ENCODE measurements at regions not wholly inside any gene's neighbourhood (a gene's known extent, or its start where the extent isn't known, plus 50 kb on each side); places are given as distances from the start of the nearest gene placed in this dataset.

GRCh38 chr2:18423636-18424035 is 136.8 kb downstream of the RDH14 start (continued):
- TF ChIP-seq RARB (CRISPR knock-in tag; IDR thresholded peaks at IDR 0.05) (no peak), SNAI2 (CRISPR knock-in tag; IDR thresholded peaks at IDR 0.05) (no peak), PATZ1 (CRISPR knock-in tag; IDR thresholded peaks at IDR 0.05; ENCODE audit: borderline replicate concordance) (no peak), ARNTL (CRISPR knock-in tag; IDR thresholded peaks at IDR 0.05; ENCODE audit: borderline replicate concordance, low read depth) (no peak), ZC3H10 (CRISPR knock-in tag; IDR thresholded peaks at IDR 0.05) (no peak), GLIS3 (CRISPR knock-in tag; IDR thresholded peaks at IDR 0.05) (no peak), OSR1 (CRISPR knock-in tag; IDR thresholded peaks at IDR 0.05) (no peak), ZFP3 (CRISPR knock-in tag; IDR thresholded peaks at IDR 0.05) (no peak), ZNF70 (CRISPR knock-in tag; IDR thresholded peaks at IDR 0.05) (no peak), TOX (CRISPR knock-in tag; IDR thresholded peaks at IDR 0.05; ENCODE audit: borderline replicate concordance) (no peak), CSRNP3 (CRISPR knock-in tag; IDR thresholded peaks at IDR 0.05) (no peak)

- TF ChIP-seq ISL1 (CRISPR knock-in tag; IDR thresholded peaks at IDR 0.05) (no peak), TCF4 (CRISPR knock-in tag; IDR thresholded peaks at IDR 0.05; ENCODE audit: borderline replicate concordance) (no peak), ZC3H10 (CRISPR knock-in tag; IDR thresholded peaks at IDR 0.05) (no peak), PPARA (CRISPR knock-in tag; IDR thresholded peaks at IDR 0.05; ENCODE audit: borderline replicate concordance) (no peak), ZNF565 (CRISPR knock-in tag; conservative IDR thresholded peaks at IDR 0.05; ENCODE audit: low read depth) (no peak)
- peak; percentile 44 for ATAC-seq
Measured at GRCh38 chr2:18422432-18423165, 137.9 kb downstream of the RDH14 start.

DNA sequence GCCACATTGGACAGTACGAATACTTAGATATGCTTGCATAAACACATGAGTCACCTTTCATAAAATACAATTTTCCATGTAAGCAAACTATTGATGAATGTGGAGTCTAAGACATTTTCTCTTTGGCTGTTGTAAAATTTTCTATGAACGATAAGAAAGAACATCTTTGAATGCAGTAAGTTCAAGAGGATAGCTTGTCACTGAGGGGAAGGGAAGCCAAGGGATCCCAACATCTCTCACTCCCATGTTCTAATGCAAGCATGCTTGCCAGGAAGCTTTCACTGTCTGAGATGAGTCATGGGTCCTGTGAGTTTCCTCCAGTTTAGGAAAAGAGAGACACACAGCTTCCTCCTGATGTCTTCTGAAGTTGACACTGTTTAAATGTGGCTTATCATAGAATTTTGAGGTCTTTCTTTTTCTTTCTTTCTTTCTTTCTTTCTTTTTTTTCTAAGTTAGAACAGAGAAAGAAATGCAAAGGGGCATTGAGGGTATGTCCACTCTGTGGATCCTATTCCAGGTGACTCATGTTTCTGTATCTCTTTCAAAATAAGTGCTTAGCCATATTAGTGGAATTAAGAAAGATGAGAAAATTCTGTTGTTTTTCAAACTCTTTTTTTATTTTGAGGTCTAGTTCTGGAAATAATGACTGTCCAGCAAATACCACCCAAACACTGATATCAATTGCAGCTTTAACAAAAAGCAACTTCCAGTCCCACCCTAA is 146.6 kb downstream of the RDH14 start:
- 0 out of 2 replicates have a peak, but pooled peaks have one; percentile 19 for TF ChIP-seq ISL1 (CRISPR knock-in tag; IDR thresholded peaks at IDR 0.05)
- no peak for TF ChIP-seq PPARA (CRISPR knock-in tag; IDR thresholded peaks at IDR 0.05; ENCODE audit: borderline replicate concordance)
- ATAC-seq, result peak; percentile 94

GRCh38 chr2:18412980-18413675 is 147.3 kb downstream of the RDH14 start:
- ATAC-seq, result peak; percentile 69
- no peak for TF ChIP-seq CSRNP3 (CRISPR knock-in tag; IDR thresholded peaks at IDR 0.05)
- TF ChIP-seq RARB (CRISPR knock-in tag; IDR thresholded peaks at IDR 0.05), result no peak
- no peak for TF ChIP-seq BACH2 (CRISPR knock-in tag; IDR thresholded peaks at IDR 0.05; ENCODE audit: borderline replicate concordance)
- no peak for TF ChIP-seq ISL1 (CRISPR knock-in tag; IDR thresholded peaks at IDR 0.05)
- TF ChIP-seq ESRRG (CRISPR knock-in tag; IDR thresholded peaks at IDR 0.05), result no peak
- no peak for TF ChIP-seq SNAI2 (CRISPR knock-in tag; IDR thresholded peaks at IDR 0.05)
- TF ChIP-seq ZFP3 (CRISPR knock-in tag; IDR thresholded peaks at IDR 0.05), result no peak
- TF ChIP-seq, protein P1, sequence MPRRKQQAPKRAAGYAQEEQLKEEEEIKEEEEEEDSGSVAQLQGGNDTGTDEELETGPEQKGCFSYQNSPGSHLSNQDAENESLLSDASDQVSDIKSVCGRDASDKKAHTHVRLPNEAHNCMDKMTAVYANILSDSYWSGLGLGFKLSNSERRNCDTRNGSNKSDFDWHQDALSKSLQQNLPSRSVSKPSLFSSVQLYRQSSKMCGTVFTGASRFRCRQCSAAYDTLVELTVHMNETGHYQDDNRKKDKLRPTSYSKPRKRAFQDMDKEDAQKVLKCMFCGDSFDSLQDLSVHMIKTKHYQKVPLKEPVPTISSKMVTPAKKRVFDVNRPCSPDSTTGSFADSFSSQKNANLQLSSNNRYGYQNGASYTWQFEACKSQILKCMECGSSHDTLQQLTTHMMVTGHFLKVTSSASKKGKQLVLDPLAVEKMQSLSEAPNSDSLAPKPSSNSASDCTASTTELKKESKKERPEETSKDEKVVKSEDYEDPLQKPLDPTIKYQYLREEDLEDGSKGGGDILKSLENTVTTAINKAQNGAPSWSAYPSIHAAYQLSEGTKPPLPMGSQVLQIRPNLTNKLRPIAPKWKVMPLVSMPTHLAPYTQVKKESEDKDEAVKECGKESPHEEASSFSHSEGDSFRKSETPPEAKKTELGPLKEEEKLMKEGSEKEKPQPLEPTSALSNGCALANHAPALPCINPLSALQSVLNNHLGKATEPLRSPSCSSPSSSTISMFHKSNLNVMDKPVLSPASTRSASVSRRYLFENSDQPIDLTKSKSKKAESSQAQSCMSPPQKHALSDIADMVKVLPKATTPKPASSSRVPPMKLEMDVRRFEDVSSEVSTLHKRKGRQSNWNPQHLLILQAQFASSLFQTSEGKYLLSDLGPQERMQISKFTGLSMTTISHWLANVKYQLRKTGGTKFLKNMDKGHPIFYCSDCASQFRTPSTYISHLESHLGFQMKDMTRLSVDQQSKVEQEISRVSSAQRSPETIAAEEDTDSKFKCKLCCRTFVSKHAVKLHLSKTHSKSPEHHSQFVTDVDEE (CRISPR knock-in tag; IDR thresholded peaks at IDR 0.05), result no peak
- no peak for TF ChIP-seq TOX (CRISPR knock-in tag; IDR thresholded peaks at IDR 0.05; ENCODE audit: borderline replicate concordance)
- no peak for TF ChIP-seq ZNF8 (CRISPR knock-in tag; IDR thresholded peaks at IDR 0.05)
